Erythroblast (primary cell): ENCODE measurements at regions not wholly inside any gene's neighbourhood (a gene's known extent, or its start where the extent isn't known, plus 50 kb on each side); places are given as distances from the start of the nearest gene placed in this dataset.

Experiments
- GATA1 ChIP-seq: IDR thresholded peaks from 2 replicates; pipeline ENCODE4 v1.6.1; 2011; ENCODE audit warnings: low read depth, mild to moderate bottlenecking, control low read depth, low read length, moderate library complexity
- POLR2A ChIP-seq: IDR thresholded peaks from 2 replicates; pipeline ENCODE4 v1.6.1; 2011; ENCODE audit warnings: mild to moderate bottlenecking, low read length

GRCh38 chr17:73952082-73952479, 251.4 kb upstream of the RPL38 start:
- no peak for TF ChIP-seq POLR2A
- no peak for TF ChIP-seq GATA1
